OCI-LY3 (cell line): ENCODE measurements at regions not wholly inside any gene's neighbourhood (a gene's known extent, or its start where the extent isn't known, plus 50 kb on each side); places are given as distances from the start of the nearest gene placed in this dataset.

ENCODE experiments used
- CTCF ChIP-seq: fragments of 200-600, 300-600 bp; sonication (generic); IDR thresholded peaks from 2 replicates; pipeline ENCODE4 v1.5.1; 2014; ENCODE audit warnings: antibody characterized with exemption, low read length, low read depth
- EZH2phosphoT487 ChIP-seq: fragments of 200-600 bp; shearing (Covaris generic); IDR thresholded peaks from 2 replicates; pipeline ENCODE4 v1.6.1; 2018; ENCODE audit warnings: antibody characterized with exemption, mixed run types, low read depth

- TF ChIP-seq CTCF (no peak), EZH2phosphoT487 (no peak)
Measured at GRCh38 chr18:44500808-44501610, 179.7 kb upstream of the SETBP1 start.
